Spleen (tissue), 11 donors: ENCODE measurements at regions not wholly inside any gene's neighbourhood (a gene's known extent, or its start where the extent isn't known, plus 50 kb on each side); places are given as distances from the start of the nearest gene placed in this dataset.

Source experiments
- DNase-seq: peaks from one replicate; pipeline ENCODE4 v3.0.0-alpha.2; 2020
- H3K27ac ChIP-seq, 8 donors: fragments of 200-600 bp; sonication (generic) in 7 of 8; 1 replicate in 4 of 8; 2 replicates in 4 of 8; pipeline versions ENCODE4 v1.5.0 to v1.8.0; 2016 to 2021; ENCODE audit warnings: inconsistent platforms in 4 of 8, mild to moderate bottlenecking in 4 of 8, moderate library complexity in 1 of 8
- H3K27me3 ChIP-seq, 7 donors: fragments of 200-600 bp; sonication (generic) in 6 of 7; replicated peaks in 1 of 7; 1 replicate in 4 of 7; 2 replicates in 3 of 7; pipeline versions ENCODE4 v1.5.0 to v1.8.0; 2016 to 2021; ENCODE audit warnings: inconsistent platforms in 3 of 7, mild to moderate bottlenecking in 1 of 7
- H3K36me3 ChIP-seq, 6 donors: fragments of 200-600 bp; sonication (generic) in 5 of 6; 1 replicate in 4 of 6; 2 replicates in 2 of 6; pipeline versions ENCODE4 v1.5.0 to v1.8.0; 2016 to 2021; ENCODE audit warnings: inconsistent platforms in 2 of 6
- H3K4me1 ChIP-seq, 6 donors: fragments of 200-600 bp; sonication (generic) in 5 of 6; 1 replicate in 3 of 6; 2 replicates in 3 of 6; pipeline versions ENCODE4 v1.5.0 to v1.8.0; 2016 to 2021; ENCODE audit warnings: inconsistent platforms in 3 of 6
- H3K4me3 ChIP-seq, 8 donors: fragments of 200-600 bp; sonication (generic) in 7 of 8; 1 replicate in 4 of 8; 2 replicates in 4 of 8; pipeline versions ENCODE4 v1.5.0 to v1.8.0; 2016 to 2021; ENCODE audit warnings: inconsistent platforms in 4 of 8, mild to moderate bottlenecking in 4 of 8, moderate library complexity in 2 of 8
- H3K9me3 ChIP-seq, 8 donors: fragments of 200-600 bp; sonication (generic) in 7 of 8; 1 replicate in 4 of 8; 2 replicates in 4 of 8; pipeline versions ENCODE4 v1.5.0 to v1.8.0; 2016 to 2021; ENCODE audit warnings: inconsistent platforms in 4 of 8
- CTCF ChIP-seq, 11 experiments: fragments of 200-600 bp in 7 of 11; fragments of 450-650 bp in 4 of 11; sonication (generic) in 4 of 11; IDR thresholded peaks in 8 of 11; conservative IDR thresholded peaks in 3 of 11; 1 replicate in 7 of 11; 2 replicates in 4 of 11; pipeline versions ENCODE4 v1.4.0 to v1.8.0; 2016 to 2021; ENCODE audit warnings: antibody characterized with exemption in 11 of 11, inconsistent platforms in 4 of 11, mild to moderate bottlenecking in 1 of 11
- POLR2A ChIP-seq, 3 donors: fragments of 450-650 bp; IDR thresholded peaks; one replicate each; pipeline ENCODE4 v1.5.1; 2017; ENCODE audit warnings: antibody characterized with exemption in 3 of 3, mild to moderate bottlenecking in 1 of 3
- POLR2AphosphoS5 ChIP-seq, 3 donors: sonication (generic); formaldehyde crosslinking; IDR thresholded peaks; one replicate each; pipeline ENCODE4 v1.5.1; 2017; ENCODE audit warnings: antibody characterized with exemption in 3 of 3
- WGBS, 5 donors: extraction: QIAGEN DNeasy Blood & Tissue Kit in 3 of 5; methylation state at CpG; one replicate each; pipeline versions ENCODE4 v1.1.5 to v1.1.7; 2013 to 2018; 5-methylcytosine and 5-hydroxymethylcytosine counted together
- intact Hi-C: fragments of 100-400 bp; cut with DNase I; formaldehyde crosslinking; loops from one replicate; pipeline ENCODE4 v1.15.0; 2023; ENCODE audit warnings: low total_unique reads
- donor health status: healthy with polysubstance abuse.
- donor health status: DM: no; HTN: no; CAD: no; lungs with moderate emphysema.
- donor health status: DM: no; HTN: no; CAD: no.
- donor health status: Bipolar disorder and iron deficiency.
- donor health status: healthy.
- donor health status: DM: no; HTN: no; CAD: no.
- donor health status: DM: yes; HTN: yes; CAD: no.

- peaks cover 0 to 8% (median 3%) of the 10 kb centered on the region in 8 donors for H3K9me3 ChIP-seq
- H3K27me3 ChIP-seq, result no peaks in the 10 kb centered on the region
- no peak for TF ChIP-seq POLR2A (IDR thresholded peaks at IDR 0.05)
- H3K27ac ChIP-seq, result no peak overlapping the region
- H3K36me3 ChIP-seq, result no peaks in the 10 kb centered on the region
- H3K4me1 ChIP-seq, result no peaks in the 10 kb centered on the region
- intact Hi-C loops, result no loop called here
- DNase-seq, result no peak
- H3K4me3 ChIP-seq, result no peak overlapping the region
Measured at GRCh38 chr2:56860991-56861390, 677.2 kb downstream of the CCDC85A start.

- no peak overlapping the region for H3K4me3 ChIP-seq
- H3K9me3 ChIP-seq, result peaks cover 0 to 18% (median 0%) of the 10 kb centered on the region in 8 donors
- H3K36me3 ChIP-seq, result no peaks in the 10 kb centered on the region
- TF ChIP-seq POLR2AphosphoS5 (IDR thresholded peaks at IDR 0.05) (no peak), CTCF (IDR thresholded peaks at IDR 0.05 in 8 of 11, conservative IDR thresholded peaks at IDR 0.05 in 3 of 11) (no peak), POLR2A (IDR thresholded peaks at IDR 0.05) (no peak)
- no peak overlapping the region for H3K27ac ChIP-seq
- no peak for DNase-seq
- intact Hi-C loops, result no loop called here
- H3K27me3 ChIP-seq, result no peaks in the 10 kb centered on the region
- 81 to 92% (median 84%) methylated on average over 1 of the region's 1 CpG for WGBS, 5 donors
- H3K4me1 ChIP-seq, result no peaks in the 10 kb centered on the region
Measured at GRCh38 chr2:56871644-56872043, 687.9 kb downstream of the CCDC85A start.

GRCh38 chr2:56874717-56875116, 690.9 kb downstream of the CCDC85A start:
- H3K36me3 ChIP-seq, result no peaks in the 10 kb centered on the region
- DNase-seq, result no peak
- peaks cover 0 to 10% (median 0%) of the 10 kb centered on the region in 8 donors for H3K9me3 ChIP-seq
- H3K27me3 ChIP-seq, result no peaks in the 10 kb centered on the region
- no peaks in the 10 kb centered on the region for H3K4me1 ChIP-seq
- 87 to 96% (median 93%) methylated on average over 4 of the region's 4 CpGs for WGBS, 5 donors
- no peak overlapping the region for H3K27ac ChIP-seq
- H3K4me3 ChIP-seq, result no peak overlapping the region
- intact Hi-C loops, result no loop called here
- TF ChIP-seq POLR2A (IDR thresholded peaks at IDR 0.05), result no peak
- TF ChIP-seq CTCF (IDR thresholded peaks at IDR 0.05 in 8 of 11, conservative IDR thresholded peaks at IDR 0.05 in 3 of 11), result no peak
- no peak for TF ChIP-seq POLR2AphosphoS5 (IDR thresholded peaks at IDR 0.05)

GRCh38 chr2:56889738-56890137, 705.9 kb downstream of the CCDC85A start:
- Histone ChIP-seq H3K4me1 (no peaks in the 10 kb centered on the region), H3K27me3 (no peaks in the 10 kb centered on the region), H3K36me3 (no peaks in the 10 kb centered on the region), H3K9me3 (peaks cover 0 to 6% (median 0%) of the 10 kb centered on the region in 8 donors), H3K27ac (no peak overlapping the region), H3K4me3 (no peak overlapping the region)
- intact Hi-C loops, result no loop called here
- WGBS, 5 donors, result 81 to 94% (median 88%) methylated on average over 2 of the region's 2 CpGs
- DNase-seq, result no peak
- TF ChIP-seq POLR2A (IDR thresholded peaks at IDR 0.05), result no peak
- no peak for TF ChIP-seq CTCF (IDR thresholded peaks at IDR 0.05 in 8 of 11, conservative IDR thresholded peaks at IDR 0.05 in 3 of 11)
- no peak for TF ChIP-seq POLR2AphosphoS5 (IDR thresholded peaks at IDR 0.05)

GRCh38 chr2:56892382-56892781, 708.6 kb downstream of the CCDC85A start:
- Histone ChIP-seq H3K36me3 (no peaks in the 10 kb centered on the region), H3K27me3 (no peaks in the 10 kb centered on the region), H3K4me3 (no peak overlapping the region), H3K4me1 (no peaks in the 10 kb centered on the region), H3K27ac (no peak overlapping the region), H3K9me3 (peaks cover 0 to 6% (median 0%) of the 10 kb centered on the region in 8 donors)
- no peak for TF ChIP-seq CTCF (IDR thresholded peaks at IDR 0.05 in 8 of 11, conservative IDR thresholded peaks at IDR 0.05 in 3 of 11)
- no peak for TF ChIP-seq POLR2A (IDR thresholded peaks at IDR 0.05)
- no peak for TF ChIP-seq POLR2AphosphoS5 (IDR thresholded peaks at IDR 0.05)
- DNase-seq, result no peak
- intact Hi-C loops, result no loop called here
